Ectodermal cell (in vitro differentiated cells): ENCODE measurements at regions not wholly inside any gene's neighbourhood (a gene's known extent, or its start where the extent isn't known, plus 50 kb on each side); places are given as distances from the start of the nearest gene placed in this dataset.
"Not testable (repeated sequence)": the region's sequence is repeated elsewhere in the genome, so short reads cannot be mapped to it uniquely, and the experiment has no call there.

ENCODE experiments used
- H3K27ac ChIP-seq: 2 replicates; pipeline ENCODE4 v1.7.0; 2013; ENCODE audit warnings: mild to moderate bottlenecking, low read depth, low read length; ENCODE audit not compliant: insufficient read depth, poor library complexity, severe bottlenecking
- H3K27me3 ChIP-seq: 2 replicates; pipeline ENCODE4 v1.7.0; 2013; ENCODE audit warnings: mild to moderate bottlenecking, low read length; ENCODE audit not compliant: insufficient read depth, control insufficient read depth, poor library complexity, severe bottlenecking
- H3K36me3 ChIP-seq: one replicate; pipeline ENCODE4 v1.7.0; 2013; ENCODE audit warnings: low read length; ENCODE audit not compliant: control insufficient read depth, insufficient read depth
- H3K4me1 ChIP-seq: one replicate; pipeline ENCODE4 v1.7.0; 2013; ENCODE audit warnings: low read length; ENCODE audit not compliant: control insufficient read depth, insufficient read depth
- H3K4me3 ChIP-seq: 2 replicates; pipeline ENCODE4 v1.7.0; 2013; ENCODE audit warnings: low read depth, low read length, control low read depth; ENCODE audit not compliant: insufficient read depth
- H3K9me3 ChIP-seq: 2 replicates; pipeline ENCODE4 v1.7.0; 2013; ENCODE audit warnings: mild to moderate bottlenecking, low read length, moderate library complexity; ENCODE audit not compliant: control insufficient read depth
- WGBS, 2 experiments: methylation state at CpG; one replicate each; pipeline ENCODE4 v1.1.7; 2013; ENCODE audit warnings: missing lambda C conversion rate in 2 of 2; 5-methylcytosine and 5-hydroxymethylcytosine counted together

DNA sequence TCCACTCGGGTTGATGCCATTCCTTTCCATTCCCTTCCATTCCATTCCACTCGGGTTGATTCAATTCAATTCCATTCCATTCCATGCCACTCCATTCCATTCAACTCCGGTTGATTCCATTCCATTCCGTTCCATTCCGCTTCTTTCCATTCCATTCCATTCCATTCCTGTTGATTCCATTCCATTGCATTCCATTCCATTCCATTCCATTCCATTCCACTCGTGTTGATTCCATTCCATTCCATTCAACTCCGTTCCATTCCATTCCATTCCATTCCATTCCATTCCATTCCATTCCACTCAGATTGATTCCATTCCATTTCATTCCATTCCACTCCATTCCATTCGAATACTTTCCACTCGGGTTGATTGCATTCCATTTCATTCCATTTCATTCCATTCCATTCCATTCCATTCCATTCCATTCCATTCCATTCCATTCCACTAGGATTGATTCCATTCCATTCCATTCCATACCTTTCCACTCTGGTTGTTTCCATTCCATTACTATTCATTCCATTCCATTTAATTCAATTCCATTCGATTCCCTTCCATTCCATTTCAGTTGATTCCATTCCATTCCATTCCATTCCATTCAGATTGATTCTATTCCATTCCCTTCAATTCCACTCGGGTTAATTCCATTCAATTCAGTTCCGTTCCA is 1141.8 kb downstream of the RPIA start:
- H3K27me3 ChIP-seq, result no peaks in the 10 kb centered on the region
- peaks cover 41% of the 10 kb centered on the region for H3K9me3 ChIP-seq
- no peak overlapping the region for H3K4me3 ChIP-seq
- H3K36me3 ChIP-seq, result no peaks in the 10 kb centered on the region
- no peaks in the 10 kb centered on the region for H3K4me1 ChIP-seq
- 69 to 70% methylated on average over 12 of the region's 12 CpGs for WGBS, 2 experiments
- H3K27ac ChIP-seq, result no peak overlapping the region

GRCh38 chr2:89833780-89834117 is 1142.3 kb downstream of the RPIA start:
- H3K4me1 ChIP-seq, result no peaks in the 10 kb centered on the region

GRCh38 chr2:89834306-89834705 is 1142.8 kb downstream of the RPIA start:
- H3K9me3 ChIP-seq, result peaks cover 47% of the 10 kb centered on the region

More at GRCh38 chr2:89833780-89834117, 1142.3 kb downstream of the RPIA start:
- Histone ChIP-seq H3K27me3 (no peaks in the 10 kb centered on the region), H3K27ac (no peak overlapping the region), H3K4me3 (no peak overlapping the region), H3K36me3 (no peaks in the 10 kb centered on the region), H3K9me3 (peaks cover 44% of the 10 kb centered on the region)
- WGBS, 2 experiments, result 71 to 73% methylated on average over 4 of the region's 4 CpGs

DNA sequence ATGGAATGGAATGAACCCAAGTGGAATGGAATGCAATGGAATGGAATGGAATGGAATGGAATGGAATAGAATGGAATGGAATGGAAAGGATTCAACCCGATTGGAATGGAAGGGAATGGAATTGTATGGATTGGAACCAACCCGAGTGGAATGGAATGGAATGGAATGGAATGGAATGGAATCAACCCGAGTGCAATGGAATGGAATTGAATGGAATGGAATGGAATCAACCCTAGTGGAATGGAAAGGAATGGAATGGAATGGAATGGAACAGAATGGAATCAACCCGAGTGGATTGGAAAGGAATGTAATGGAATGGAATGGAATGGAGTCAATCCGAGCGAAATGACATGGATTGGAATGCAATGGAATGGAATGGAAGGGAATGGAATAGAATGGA is 1144.9 kb downstream of the RPIA start:
- H3K4me1 ChIP-seq, H3K36me3 ChIP-seq, H3K27ac ChIP-seq, H3K27me3 ChIP-seq, H3K4me3 ChIP-seq: not testable (repeated sequence)
- WGBS, 2 experiments, result 72 to 74% methylated on average over 6 of the region's 6 CpGs
- H3K9me3 ChIP-seq, result peaks cover 44% of the 10 kb centered on the region

More at GRCh38 chr2:89834306-89834705, 1142.8 kb downstream of the RPIA start:
- Histone ChIP-seq H3K36me3 (no peaks in the 10 kb centered on the region), H3K4me3 (no peak overlapping the region), H3K27ac (no peak overlapping the region), H3K4me1 (no peaks in the 10 kb centered on the region), H3K27me3 (no peaks in the 10 kb centered on the region)
- 73 to 75% methylated on average over 7 of the region's 7 CpGs for WGBS, 2 experiments

GRCh38 chr2:89837962-89838625 is 1146.6 kb downstream of the RPIA start:
- Histone ChIP-seq H3K36me3 (no peaks in the 10 kb centered on the region), H3K27me3 (no peaks in the 10 kb centered on the region), H3K9me3 (peaks cover 36% of the 10 kb centered on the region), H3K4me1 (no peaks in the 10 kb centered on the region), H3K4me3 (no peak overlapping the region), H3K27ac (no peak overlapping the region)
- WGBS, 2 experiments, result 67 to 70% methylated on average over 11 of the region's 11 CpGs

DNA sequence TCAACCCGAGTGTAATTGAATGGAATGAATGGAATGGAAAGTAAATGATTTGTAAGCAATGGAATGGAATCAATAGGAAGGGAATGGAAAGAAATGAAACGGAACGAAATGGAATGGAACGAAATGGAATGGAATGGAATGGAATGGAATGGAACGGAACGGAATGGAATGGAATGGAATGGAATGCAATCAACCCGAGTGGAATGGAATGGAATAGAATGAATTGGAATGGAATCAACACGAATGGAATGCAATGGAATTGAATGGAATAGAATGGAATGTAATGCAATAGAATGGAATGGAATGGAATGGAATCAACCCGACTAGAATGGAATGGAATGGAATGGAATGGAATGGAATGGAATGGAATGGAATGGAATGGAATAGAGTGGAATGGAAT is 1148.7 kb downstream of the RPIA start:
- not testable (repeated sequence) for H3K4me1 ChIP-seq, H3K36me3 ChIP-seq, H3K27me3 ChIP-seq, H3K4me3 ChIP-seq, H3K27ac ChIP-seq
- peaks cover 29% of the 10 kb centered on the region for H3K9me3 ChIP-seq
- WGBS, 2 experiments, result 71 to 73% methylated on average over 9 of the region's 9 CpGs

- H3K9me3 ChIP-seq, result peaks cover 25% of the 10 kb centered on the region
- H3K4me1 ChIP-seq, H3K4me3 ChIP-seq, H3K36me3 ChIP-seq, H3K27me3 ChIP-seq, H3K27ac ChIP-seq: not testable (repeated sequence)
- WGBS, 2 experiments, result 69% methylated on average over 10 of the region's 10 CpGs
These were observed 1149.5 kb downstream of the RPIA start for GRCh38 chr2:89840781-89841475.

GRCh38 chr2:89841476-89841840 is 1150.0 kb downstream of the RPIA start:
- WGBS, 2 experiments, result 73 to 89% methylated on average over 3 of the region's 3 CpGs

DNA sequence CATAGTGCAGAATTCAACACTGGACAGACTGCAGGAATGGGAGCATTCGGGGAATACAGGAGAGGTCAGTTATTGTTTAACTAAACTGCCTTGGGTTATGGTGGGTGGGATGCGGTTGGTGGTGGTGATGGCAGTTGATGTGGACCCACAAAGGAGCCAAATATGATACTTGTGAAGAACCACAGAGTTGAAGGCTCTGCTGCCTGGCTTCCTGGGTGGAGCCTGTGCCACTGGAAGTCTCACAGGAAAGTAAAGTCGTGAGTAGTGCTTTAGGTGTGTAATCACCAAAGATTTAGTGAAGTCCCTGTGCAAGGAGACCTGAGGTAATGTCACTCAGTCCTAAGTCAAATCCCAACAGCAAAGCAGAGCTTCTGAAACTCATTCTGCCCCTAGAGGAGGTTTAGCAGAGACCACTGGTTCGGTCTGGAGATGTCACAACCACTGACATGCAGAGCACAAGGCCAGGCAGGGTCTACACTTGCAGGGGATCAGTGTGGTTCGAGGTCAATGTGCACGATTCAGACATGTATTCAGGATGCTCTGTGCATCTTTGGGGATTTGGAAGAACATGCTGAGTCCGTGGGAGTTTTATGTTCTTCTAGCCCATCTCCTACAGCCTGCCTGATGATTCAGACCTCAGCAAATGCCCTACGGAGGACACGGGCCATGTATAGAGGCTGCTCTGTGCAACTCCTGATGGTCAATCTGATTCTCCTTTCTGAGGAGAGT is 1150.9 kb downstream of the RPIA start:
- H3K4me1 ChIP-seq, result no peaks in the 10 kb centered on the region
- no peaks in the 10 kb centered on the region for H3K27me3 ChIP-seq
- H3K27ac ChIP-seq, result no peak overlapping the region
- no peaks in the 10 kb centered on the region for H3K36me3 ChIP-seq
- 66 to 67% methylated on average over 9 of the region's 9 CpGs for WGBS, 2 experiments
- no peak overlapping the region for H3K4me3 ChIP-seq
- H3K9me3 ChIP-seq, result peaks cover 18% of the 10 kb centered on the region

More at GRCh38 chr2:89841476-89841840, 1150.0 kb downstream of the RPIA start:
- H3K9me3 ChIP-seq, result peaks cover 23% of the 10 kb centered on the region
- no peaks in the 10 kb centered on the region for H3K4me1 ChIP-seq
- H3K4me3 ChIP-seq, result no peak overlapping the region
- no peaks in the 10 kb centered on the region for H3K27me3 ChIP-seq
- no peaks in the 10 kb centered on the region for H3K36me3 ChIP-seq
- H3K27ac ChIP-seq, result no peak overlapping the region
